Ovary (tissue), 3 donors: ENCODE measurements at regions not wholly inside any gene's neighbourhood (a gene's known extent, or its start where the extent isn't known, plus 50 kb on each side); places are given as distances from the start of the nearest gene placed in this dataset.

Experiments used
- CTCF ChIP-seq, 3 donors: fragments of 450-650 bp in 2 of 3; fragments of 200-600 bp in 1 of 3; IDR thresholded peaks; one replicate each; pipeline versions ENCODE4 v1.5.1 to v1.8.0; 2016 to 2022; ENCODE audit warnings: antibody characterized with exemption in 3 of 3, mild to moderate bottlenecking in 1 of 3
- EP300 ChIP-seq: sonication (generic); formaldehyde crosslinking; IDR thresholded peaks from one replicate; pipeline ENCODE4 v1.6.1; 2017; ENCODE audit warnings: antibody characterized with exemption
- POLR2A ChIP-seq: fragments of 450-650 bp; IDR thresholded peaks from one replicate; pipeline ENCODE4 v1.6.1; 2017; ENCODE audit warnings: antibody characterized with exemption, mild to moderate bottlenecking, moderate library complexity
- donor health status: DM: no; HTN: no; CAD: no.

DNA sequence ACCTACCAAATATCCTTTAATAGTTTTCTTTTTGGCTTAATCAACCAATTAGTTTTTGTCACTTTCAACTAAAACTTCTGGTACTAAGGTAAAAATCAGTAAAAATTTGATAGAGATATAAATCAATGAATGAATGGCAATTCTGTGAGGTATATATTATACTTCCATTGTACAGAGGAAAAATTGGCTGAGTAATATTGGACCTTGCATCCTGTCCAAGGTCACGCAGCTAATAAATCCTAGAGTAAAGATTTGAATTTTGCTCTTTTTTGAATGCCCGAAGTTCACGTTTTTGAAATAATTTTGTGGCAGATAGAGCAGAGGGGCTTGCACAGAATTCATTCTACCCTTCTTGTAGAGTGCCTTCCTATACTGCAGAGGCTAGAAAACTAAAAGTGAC, 81.1 kb upstream of the ZNF280D start:
- no peak for TF ChIP-seq CTCF (IDR thresholded peaks at IDR 0.05)
- no peak for TF ChIP-seq EP300
- no peak for TF ChIP-seq POLR2A
